PC-3 (cell line): ENCODE measurements at regions not wholly inside any gene's neighbourhood (a gene's known extent, or its start where the extent isn't known, plus 50 kb on each side); places are given as distances from the start of the nearest gene placed in this dataset.

Experiments
- EZH2 ChIP-seq: fragments of 300-600 bp; sonication (generic); IDR thresholded peaks from one replicate; pipeline ENCODE4 v1.6.1; 2017; ENCODE audit warnings: antibody characterized with exemption, mild to moderate bottlenecking, low read length; ENCODE audit not compliant: unreplicated experiment
- TF ChIP-seq, protein P1 (sequence below): fragments of 300-600 bp; sonication (generic); conservative IDR thresholded peaks from 2 replicates; pipeline ENCODE4 v1.5.1; 2017; ENCODE audit warnings: antibody characterized with exemption, low read depth, mild to moderate bottlenecking, low read length

DNA sequence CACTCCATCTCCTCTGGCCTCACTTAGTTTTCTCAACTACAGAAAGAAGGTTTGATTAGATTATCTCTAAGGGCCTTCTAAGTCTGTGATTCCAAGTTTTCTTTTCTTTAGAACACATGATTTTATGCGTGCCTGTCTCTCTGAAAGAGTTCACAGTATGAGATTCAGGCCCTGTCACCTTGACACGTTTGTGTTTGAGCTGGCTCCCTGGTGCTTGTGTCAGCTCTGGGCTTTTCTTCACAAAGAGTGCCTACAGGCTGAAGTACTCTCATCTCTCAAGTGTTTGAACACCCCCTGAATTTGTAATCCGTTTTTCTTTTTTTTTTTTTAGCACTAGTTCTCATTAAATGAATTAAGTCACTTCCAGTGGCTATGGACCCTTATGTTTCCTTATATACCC, 306.9 kb upstream of the C9orf72 start:
- TF ChIP-seq, protein P1, sequence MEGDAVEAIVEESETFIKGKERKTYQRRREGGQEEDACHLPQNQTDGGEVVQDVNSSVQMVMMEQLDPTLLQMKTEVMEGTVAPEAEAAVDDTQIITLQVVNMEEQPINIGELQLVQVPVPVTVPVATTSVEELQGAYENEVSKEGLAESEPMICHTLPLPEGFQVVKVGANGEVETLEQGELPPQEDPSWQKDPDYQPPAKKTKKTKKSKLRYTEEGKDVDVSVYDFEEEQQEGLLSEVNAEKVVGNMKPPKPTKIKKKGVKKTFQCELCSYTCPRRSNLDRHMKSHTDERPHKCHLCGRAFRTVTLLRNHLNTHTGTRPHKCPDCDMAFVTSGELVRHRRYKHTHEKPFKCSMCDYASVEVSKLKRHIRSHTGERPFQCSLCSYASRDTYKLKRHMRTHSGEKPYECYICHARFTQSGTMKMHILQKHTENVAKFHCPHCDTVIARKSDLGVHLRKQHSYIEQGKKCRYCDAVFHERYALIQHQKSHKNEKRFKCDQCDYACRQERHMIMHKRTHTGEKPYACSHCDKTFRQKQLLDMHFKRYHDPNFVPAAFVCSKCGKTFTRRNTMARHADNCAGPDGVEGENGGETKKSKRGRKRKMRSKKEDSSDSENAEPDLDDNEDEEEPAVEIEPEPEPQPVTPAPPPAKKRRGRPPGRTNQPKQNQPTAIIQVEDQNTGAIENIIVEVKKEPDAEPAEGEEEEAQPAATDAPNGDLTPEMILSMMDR = no peak
- no peak for TF ChIP-seq EZH2
